K562 (cell line): ENCODE measurements at regions not wholly inside any gene's neighbourhood (a gene's known extent, or its start where the extent isn't known, plus 50 kb on each side); places are given as distances from the start of the nearest gene placed in this dataset.

Experiments used
- ATAC-seq: fragments of 200-7000 bp; cut with Tn5 transposase; 3 replicates; pipeline ENCODE4 v1.9.1; 2020; ENCODE audit warnings: moderate library complexity
- BruUV-seq: library from RNA; stranded (reverse); fragments of 400-500 nt; replicated peaks from 2 replicates; lab custom pipeline; 2021; lab: Mats Ljungman, UMichigan
- CTCF ChIA-PET: fragments of 300-600 bp; formaldehyde crosslinking; extraction: SDS; loops from one replicate; lab custom pipeline; 2021; ENCODE audit warnings: low intra/inter-chr PET ratio; lab: Yijun Ruan, JAX
- POLR2A ChIA-PET: fragments of 300-600, 350-650 bp; sonication (Branson Sonifier 250); formaldehyde crosslinking; extraction: SDS; loops from one replicate; lab custom pipeline; 2021; ENCODE audit warnings: antibody characterized with exemption, inconsistent platforms; lab: Yijun Ruan, JAX
- DNase-seq, 4 experiments: peaks; one replicate each; pipeline versions ENCODE4 v3.0.0 to v3.0.0-alpha.2; 2011 to 2018; ENCODE audit warnings: low spot score in 3 of 4, mixed read lengths in 3 of 4; ENCODE audit errors: extremely low read depth in 1 of 4
- FAIRE-seq: peaks from 2 replicates; lab custom pipeline; 2011; peaks lifted over from hg19 to GRCh38; lab: Jason Lieb, UNC
- H2AFZ ChIP-seq: 2 replicates; pipeline ENCODE4 v1.6.0; 2011; ENCODE audit warnings: low read depth, low read length, control low read depth, inconsistent platforms
- H3K27ac ChIP-seq: fragments of 200-600 bp; 3 replicates; pipeline ENCODE4 v1.8.0; 2011; ENCODE audit warnings: low read depth, mild to moderate bottlenecking, control low read depth, inconsistent platforms, low read length, moderate library complexity, mixed read lengths; ENCODE audit errors: extremely low read depth
- H3K27me3 ChIP-seq, 2 experiments: fragments of 300-600 bp in 1 of 2; 2 replicates in 1 of 2; 3 replicates in 1 of 2; pipeline versions ENCODE4 v1.6.0 to v1.8.0; 2011; ENCODE audit warnings: inconsistent platforms in 2 of 2, low read length in 2 of 2, mild to moderate bottlenecking in 1 of 2, mixed read lengths in 1 of 2, moderate library complexity in 1 of 2; ENCODE audit not compliant: control insufficient read depth in 2 of 2, insufficient read depth in 2 of 2
- H3K36me3 ChIP-seq: fragments of 300-600 bp; 3 replicates; pipeline ENCODE4 v1.8.0; 2011; ENCODE audit warnings: mild to moderate bottlenecking, low read length, inconsistent platforms; ENCODE audit not compliant: control insufficient read depth, insufficient read depth
- H3K4me1 ChIP-seq, 2 experiments: fragments of 200-600 bp in 1 of 2; replicated peaks in 1 of 2; 2 replicates in 1 of 2; 3 replicates in 1 of 2; pipeline versions ENCODE4 v1.5.1 to v1.8.0; 2011; ENCODE audit warnings: inconsistent platforms in 2 of 2, low read length in 2 of 2, mild to moderate bottlenecking in 1 of 2, mixed read lengths in 1 of 2, moderate library complexity in 1 of 2; ENCODE audit not compliant: control insufficient read depth in 2 of 2, insufficient read depth in 2 of 2
- H3K4me2 ChIP-seq: 2 replicates; pipeline ENCODE4 v1.6.1; 2011; ENCODE audit warnings: low read length, control low read depth, inconsistent platforms, mixed read lengths; ENCODE audit not compliant: insufficient read depth
- H3K4me3 ChIP-seq: fragments of 200-600 bp; sonication (generic), shearing (Covaris generic); 2 replicates; pipeline ENCODE4 v1.5.1; 2016; ENCODE audit warnings: control low read depth, inconsistent platforms
- H3K79me2 ChIP-seq: fragments of 200-600 bp; 3 replicates; pipeline ENCODE4 v1.8.0; 2011; ENCODE audit warnings: low read length, inconsistent platforms; ENCODE audit not compliant: control insufficient read depth, insufficient read depth
- H3K9ac ChIP-seq, 2 experiments: 2 replicates each; pipeline versions ENCODE4 v1.6.0 to v1.6.1; 2011; ENCODE audit warnings: low read depth in 2 of 2, low read length in 2 of 2, control low read depth in 1 of 2, inconsistent platforms in 1 of 2, mild to moderate bottlenecking in 1 of 2, mixed read lengths in 1 of 2; ENCODE audit not compliant: insufficient read depth in 1 of 2
- H3K9me1 ChIP-seq: one replicate; pipeline ENCODE4 v1.6.0; 2011; ENCODE audit warnings: inconsistent platforms, mild to moderate bottlenecking, low read length, moderate library complexity; ENCODE audit not compliant: control insufficient read depth, insufficient read depth
- H3K9me3 ChIP-seq: replicated peaks from 2 replicates; pipeline ENCODE4 v1.5.1; 2011; ENCODE audit warnings: low read depth, low read length, inconsistent platforms; ENCODE audit not compliant: control insufficient read depth, insufficient read depth
- H4K20me1 ChIP-seq: replicated peaks from 2 replicates; pipeline ENCODE4 v1.6.1; 2011; ENCODE audit warnings: low read length, inconsistent platforms, mixed read lengths; ENCODE audit not compliant: control insufficient read depth, insufficient read depth
- CC2D1A ChIP-seq: fragments of 450-650 bp; IDR thresholded peaks from 2 replicates; pipeline ENCODE4 v1.6.1; 2017; ENCODE audit warnings: mild to moderate bottlenecking
- CTBP1 ChIP-seq: fragments of 450-650 bp; IDR thresholded peaks from 2 replicates; pipeline ENCODE4 v1.6.1; 2016; ENCODE audit warnings: borderline replicate concordance
- GATAD2B ChIP-seq: fragments of 450-650 bp; IDR thresholded peaks from 2 replicates; pipeline ENCODE4 v1.6.1; 2017; ENCODE audit warnings: mild to moderate bottlenecking, borderline replicate concordance
- MAFF ChIP-seq: IDR thresholded peaks from 2 replicates; pipeline ENCODE4 v1.6.1; 2012; ENCODE audit warnings: low read length, improper control_type of control experiment
- MIER1 ChIP-seq: fragments of 450-650 bp; IDR thresholded peaks from 2 replicates; pipeline ENCODE4 v1.6.1; 2016; ENCODE audit warnings: antibody characterized with exemption, mild to moderate bottlenecking, low read depth
- PURB ChIP-seq: sonication (generic); formaldehyde crosslinking; IDR thresholded peaks from 2 replicates; pipeline ENCODE4 v1.9.0; 2021; ENCODE audit warnings: low read depth, mild to moderate bottlenecking, missing genetic modification reagents
- SETDB1 ChIP-seq: IDR thresholded peaks from one replicate; pipeline ENCODE4 v1.6.1; 2012; ENCODE audit warnings: low read length, control low read depth, inconsistent platforms
- THAP12 ChIP-seq: fragments of 250-450 bp; sonication (Bioruptor Pico); IDR thresholded peaks from 2 replicates; pipeline ENCODE4 v1.9.0; 2021; ENCODE audit warnings: mild to moderate bottlenecking, inconsistent platforms
- XRCC3 ChIP-seq: fragments of 450-650 bp; IDR thresholded peaks from 2 replicates; pipeline ENCODE4 v1.6.1; 2017; ENCODE audit warnings: mild to moderate bottlenecking, moderate library complexity
- ZC3H8 ChIP-seq: fragments of 450-650 bp; IDR thresholded peaks from 2 replicates; pipeline ENCODE4 v1.6.1; 2017
- ZKSCAN8 ChIP-seq: fragments of 200-800 bp; sonication (Bioruptor generic); IDR thresholded peaks from 2 replicates; pipeline ENCODE4 v1.6.1; 2016; ENCODE audit warnings: missing genetic modification characterization, missing compliant biosample characterization
- ZNF146 ChIP-seq: IDR thresholded peaks from one replicate; pipeline ENCODE4 v1.6.1; 2018; ENCODE audit warnings: missing compliant biosample characterization; ENCODE audit not compliant: unreplicated experiment
- ZNF217 ChIP-seq: sonication (generic); formaldehyde crosslinking; IDR thresholded peaks from 2 replicates; pipeline ENCODE4 v1.8.0; 2022; ENCODE audit warnings: mild to moderate bottlenecking, missing genetic modification reagents
- ZNF24 ChIP-seq: fragments of 450-650 bp; IDR thresholded peaks from 2 replicates; pipeline ENCODE4 v1.6.1; 2016
- ZNF76 ChIP-seq: fragments of 250-450 bp; sonication (Bioruptor Pico); IDR thresholded peaks from 2 replicates; pipeline ENCODE4 v1.4.0; 2020; ENCODE audit warnings: mild to moderate bottlenecking, moderate library complexity, borderline replicate concordance
- ZZZ3 ChIP-seq: fragments of 450-650 bp; IDR thresholded peaks from 2 replicates; pipeline ENCODE4 v1.6.1; 2016; ENCODE audit warnings: antibody characterized with exemption, mild to moderate bottlenecking, moderate library complexity
- WGBS: fragments of 100-300 bp; shearing (Covaris generic); methylation state at CpG from one replicate; pipeline ENCODE4 v1.1.6; 2016; ENCODE audit warnings: low coverage, mixed read lengths; ENCODE audit not compliant: insufficient coverage; ENCODE audit errors: missing lambda C conversion rate; 5-methylcytosine and 5-hydroxymethylcytosine counted together
- in situ Hi-C: fragments of 300-500 bp; cut with MboI; formaldehyde crosslinking; loops from 4 replicates; pipeline ENCODE4 v1.15.0; 2018; ENCODE audit warnings: inconsistent platforms, mixed read lengths
- intact Hi-C: fragments of 100-400 bp; cut with micrococcal nuclease; formaldehyde crosslinking; loops from 2 replicates; pipeline ENCODE4 v1.14.2; 2022
- TF ChIP-seq, protein P1 (sequence below): fragments of 450-650 bp; formaldehyde crosslinking; IDR thresholded peaks from 2 replicates; pipeline ENCODE4 v1.4.0; 2022; ENCODE audit warnings: missing genetic modification characterization

- intact Hi-C loops, result no loop called here
- FAIRE-seq, result no peak
- H3K9me3 ChIP-seq, result no peaks in the 10 kb centered on the region
- H3K27ac ChIP-seq, result no peak overlapping the region
- POLR2A ChIA-PET, result no interaction called here
- TF ChIP-seq, protein P1, sequence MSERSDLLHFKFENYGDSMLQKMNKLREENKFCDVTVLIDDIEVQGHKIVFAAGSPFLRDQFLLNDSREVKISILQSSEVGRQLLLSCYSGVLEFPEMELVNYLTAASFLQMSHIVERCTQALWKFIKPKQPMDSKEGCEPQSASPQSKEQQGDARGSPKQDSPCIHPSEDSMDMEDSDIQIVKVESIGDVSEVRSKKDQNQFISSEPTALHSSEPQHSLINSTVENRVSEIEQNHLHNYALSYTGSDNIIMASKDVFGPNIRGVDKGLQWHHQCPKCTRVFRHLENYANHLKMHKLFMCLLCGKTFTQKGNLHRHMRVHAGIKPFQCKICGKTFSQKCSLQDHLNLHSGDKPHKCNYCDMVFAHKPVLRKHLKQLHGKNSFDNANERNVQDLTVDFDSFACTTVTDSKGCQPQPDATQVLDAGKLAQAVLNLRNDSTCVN (CRISPR knock-in tag), result no peak
- TF ChIP-seq, all 486 proteins: peak for 0
- H3K4me2 ChIP-seq, result no peak overlapping the region
- ATAC-seq, result no peak
- no peaks in the 10 kb centered on the region for H3K4me1 ChIP-seq
- H3K27me3 ChIP-seq, result no peaks in the 10 kb centered on the region
- CTCF ChIA-PET, result no interaction called here
- no peaks in the 10 kb centered on the region for H3K36me3 ChIP-seq
- BruUV-seq, result no TSS peak
- H2AFZ ChIP-seq, result no peak overlapping the region
- in situ Hi-C loops, result no loop called here
- no peak overlapping the region for H3K9ac ChIP-seq
- no peak for DNase-seq
- H3K79me2 ChIP-seq, result no peaks in the 10 kb centered on the region
- H3K9me1 ChIP-seq, result no peaks in the 10 kb centered on the region
- no peak overlapping the region for H3K4me3 ChIP-seq
- 0% methylated on average over 6 of the region's 6 CpGs for WGBS
- H4K20me1 ChIP-seq, result no peaks in the 10 kb centered on the region
Measured at GRCh38 chr9:117917873-117918272, 213.7 kb downstream of the TLR4 start.

DNA sequence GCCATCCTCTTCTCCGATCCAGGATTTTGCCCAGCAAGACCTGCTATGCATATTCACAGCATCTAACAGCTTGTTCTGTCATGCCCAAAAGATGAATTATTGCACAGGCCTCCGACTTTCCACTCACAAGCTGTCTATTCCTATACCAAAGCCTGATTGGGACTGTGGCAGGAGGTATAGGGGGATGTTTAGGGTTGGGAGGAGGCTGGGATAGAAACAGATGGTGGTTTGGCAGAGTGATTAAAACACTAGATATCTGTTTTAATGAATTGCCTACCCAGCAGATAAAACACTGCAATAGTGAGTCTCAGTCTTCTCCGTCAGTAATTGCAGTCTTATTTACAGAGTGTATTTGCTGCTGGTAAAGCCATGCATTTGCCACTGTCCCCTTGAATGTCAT is 215.3 kb downstream of the TLR4 start:
- intact Hi-C loops (no loop called here), in situ Hi-C loops (no loop called here)
- Histone ChIP-seq H3K36me3 (no peaks in the 10 kb centered on the region), H3K4me1 (no peaks in the 10 kb centered on the region), H3K9me1 (no peaks in the 10 kb centered on the region), H3K4me2 (no peak overlapping the region), H3K27me3 (no peaks in the 10 kb centered on the region), H4K20me1 (no peaks in the 10 kb centered on the region), H3K9me3 (no peaks in the 10 kb centered on the region), H3K4me3 (no peak overlapping the region), H2AFZ (no peak overlapping the region), H3K27ac (no peak overlapping the region), H3K79me2 (no peaks in the 10 kb centered on the region), H3K9ac (no peak overlapping the region)
- CTCF ChIA-PET, result no interaction called here
- no TSS peak for BruUV-seq
- no peak for ATAC-seq
- WGBS, result 2% methylated on average over 3 of the region's 3 CpGs
- FAIRE-seq, result no peak
- DNase-seq, result no peak
- POLR2A ChIA-PET, result no interaction called here
- TF ChIP-seq ZNF217, result no peak
- TF ChIP-seq ZNF24, result no peak
- no peak for TF ChIP-seq CTBP1
- no peak for TF ChIP-seq CC2D1A
- no peak for TF ChIP-seq XRCC3
- no peak for TF ChIP-seq MAFF
- TF ChIP-seq SETDB1, result no peak
- TF ChIP-seq ZKSCAN8, result no peak
- TF ChIP-seq ZNF146, result no peak
- no peak for TF ChIP-seq MIER1
- TF ChIP-seq ZNF76 (CRISPR knock-in tag), result no peak
- no peak for TF ChIP-seq PURB
- TF ChIP-seq ZC3H8, result no peak
- no peak for TF ChIP-seq THAP12 (CRISPR knock-in tag)
- no peak for TF ChIP-seq ZZZ3
- no peak for TF ChIP-seq GATAD2B
